Thyroid gland (tissue), 4 donors: ENCODE measurements at regions not wholly inside any gene's neighbourhood (a gene's known extent, or its start where the extent isn't known, plus 50 kb on each side); places are given as distances from the start of the nearest gene placed in this dataset.

Experiments
- DNase-seq, 2 donors: peaks; one replicate each; pipeline ENCODE4 v3.0.0-alpha.2; 2019
- H3K27ac ChIP-seq, 3 donors: fragments of 200-600 bp; sonication (generic); 1 replicate in 2 of 3; 2 replicates in 1 of 3; pipeline ENCODE4 v1.5.1; 2016 to 2019; ENCODE audit warnings: mild to moderate bottlenecking in 1 of 3, moderate library complexity in 1 of 3
- H3K27me3 ChIP-seq: fragments of 200-600 bp; sonication (generic); one replicate; pipeline ENCODE4 v1.5.1; 2019
- H3K36me3 ChIP-seq, 2 donors: fragments of 200-600 bp; sonication (generic); one replicate each; pipeline ENCODE4 v1.5.1; 2016 to 2019
- H3K4me1 ChIP-seq, 2 donors: fragments of 200-600 bp; sonication (generic); one replicate each; pipeline ENCODE4 v1.5.1; 2017 to 2019
- H3K4me3 ChIP-seq, 3 donors: fragments of 200-600 bp; sonication (generic); replicated peaks in 1 of 3; 1 replicate in 2 of 3; 2 replicates in 1 of 3; pipeline ENCODE4 v1.5.1; 2016; ENCODE audit warnings: mild to moderate bottlenecking in 1 of 3
- H3K9me3 ChIP-seq: fragments of 200-600 bp; sonication (generic); one replicate; pipeline ENCODE4 v1.5.1; 2017
- CTCF ChIP-seq, 6 experiments: fragments of 200-600 bp in 3 of 6; fragments of 450-650 bp in 3 of 6; sonication (generic) in 3 of 6; IDR thresholded peaks; one replicate each; pipeline ENCODE4 v1.5.1; 2016 to 2019; ENCODE audit warnings: antibody characterized with exemption in 6 of 6, mild to moderate bottlenecking in 2 of 6, inconsistent platforms in 1 of 6, moderate library complexity in 1 of 6
- POLR2A ChIP-seq, 2 donors: fragments of 450-650 bp; IDR thresholded peaks; one replicate each; pipeline ENCODE4 v1.6.1; 2017; ENCODE audit warnings: antibody characterized with exemption in 2 of 2, mild to moderate bottlenecking in 2 of 2, moderate library complexity in 1 of 2
- whole genome bisulfite sequencing, 2 donors: methylation state at CpG; one replicate each; pipeline ENCODE4 v1.1.5; 2017; 5-methylcytosine and 5-hydroxymethylcytosine counted together
- intact Hi-C: fragments of 100-400 bp; cut with DNase I; formaldehyde crosslinking; loops from one replicate; pipeline ENCODE4 v1.15.1; 2023

- TF ChIP-seq CTCF (IDR thresholded peaks at IDR 0.05) (no peak), POLR2A (IDR thresholded peaks at IDR 0.05) (no peak)
- Histone ChIP-seq H3K27ac (peak overlapping the region in 2 of 3 donors; percentile 39 to 67), H3K36me3 (no peaks in the 10 kb centered on the region), H3K27me3 (no peaks in the 10 kb centered on the region), H3K4me3 (no peak overlapping the region), H3K4me1 (peaks cover 4 to 5% of the 10 kb centered on the region in 2 donors), H3K9me3 (no peaks in the 10 kb centered on the region)
- intact Hi-C loops, result no loop called here
- DNase-seq, result no peak
Observed at GRCh38 chr18:33914399-33914798, 310.3 kb downstream of the NOL4 start.

GRCh38 chr18:33906046-33906445, 318.7 kb downstream of the NOL4 start:
- Histone ChIP-seq H3K4me1 (no peaks in the 10 kb centered on the region), H3K9me3 (no peaks in the 10 kb centered on the region), H3K27me3 (no peaks in the 10 kb centered on the region), H3K27ac (no peak overlapping the region), H3K36me3 (no peaks in the 10 kb centered on the region), H3K4me3 (no peak overlapping the region)
- TF ChIP-seq CTCF (IDR thresholded peaks at IDR 0.05), result no peak
- TF ChIP-seq POLR2A (IDR thresholded peaks at IDR 0.05), result no peak
- WGBS, 2 donors, result 86 to 89% methylated on average over 4 of the region's 4 CpGs
- DNase-seq, result no peak
- intact Hi-C loops, result no loop called here

GRCh38 chr18:33901894-33902512, 322.7 kb downstream of the NOL4 start:
- intact Hi-C loops, result no loop called here
- no peaks in the 10 kb centered on the region for H3K36me3 ChIP-seq
- no peak for DNase-seq
- no peak overlapping the region for H3K27ac ChIP-seq
- H3K27me3 ChIP-seq, result no peaks in the 10 kb centered on the region
- no peaks in the 10 kb centered on the region for H3K9me3 ChIP-seq
- 95 to 96% methylated on average over 1 of the region's 1 CpG for WGBS, 2 donors
- H3K4me3 ChIP-seq, result no peak overlapping the region
- no peaks in the 10 kb centered on the region for H3K4me1 ChIP-seq
- TF ChIP-seq CTCF (IDR thresholded peaks at IDR 0.05), result no peak
- TF ChIP-seq POLR2A (IDR thresholded peaks at IDR 0.05), result no peak

GRCh38 chr18:33900638-33901037, 322.6 kb downstream of the ASXL3 start:
- intact Hi-C loops, result no loop called here
- no peak overlapping the region for H3K4me3 ChIP-seq
- WGBS, 2 donors, result 96 to 100% methylated on average over 1 of the region's 1 CpG
- no peaks in the 10 kb centered on the region for H3K27me3 ChIP-seq
- no peaks in the 10 kb centered on the region for H3K9me3 ChIP-seq
- H3K27ac ChIP-seq, result no peak overlapping the region
- H3K36me3 ChIP-seq, result no peaks in the 10 kb centered on the region
- no peaks in the 10 kb centered on the region for H3K4me1 ChIP-seq
- TF ChIP-seq POLR2A (IDR thresholded peaks at IDR 0.05) (no peak), CTCF (IDR thresholded peaks at IDR 0.05) (no peak)
- DNase-seq, result no peak

GRCh38 chr18:33898427-33898826, 320.4 kb downstream of the ASXL3 start:
- H3K4me3 ChIP-seq, result no peak overlapping the region

More at GRCh38 chr18:33898427-33898826, 320.4 kb downstream of the ASXL3 start:
- TF ChIP-seq CTCF (IDR thresholded peaks at IDR 0.05), result no peak
- TF ChIP-seq POLR2A (IDR thresholded peaks at IDR 0.05), result no peak
- H3K4me1 ChIP-seq, result no peaks in the 10 kb centered on the region
- H3K27me3 ChIP-seq, result no peaks in the 10 kb centered on the region
- no peaks in the 10 kb centered on the region for H3K9me3 ChIP-seq
- no peak for DNase-seq
- intact Hi-C loops, result no loop called here
- WGBS, 2 donors, result 95 to 98% methylated on average over 2 of the region's 2 CpGs
- no peak overlapping the region for H3K27ac ChIP-seq
- H3K36me3 ChIP-seq, result no peaks in the 10 kb centered on the region
